HS-5 (cell line): ENCODE measurements at regions not wholly inside any gene's neighbourhood (a gene's known extent, or its start where the extent isn't known, plus 50 kb on each side); places are given as distances from the start of the nearest gene placed in this dataset.

Experiments used
- DNase-seq: peaks from one replicate; pipeline ENCODE4 v3.0.0-alpha.2; 2012; ENCODE audit warnings: low read depth

GRCh38 chr12:24557738-24558137 lies 391.2 kb downstream of the BCAT1 start:
- no peak for DNase-seq

- DNase-seq = no peak
These were observed 393.2 kb downstream of the BCAT1 start for GRCh38 chr12:24555730-24556129.

- no peak for DNase-seq
These were observed 394.1 kb downstream of the BCAT1 start for GRCh38 chr12:24554612-24555295.

GRCh38 chr12:24553259-24553658 lies 395.6 kb downstream of the BCAT1 start:
- no peak for DNase-seq

GRCh38 chr12:24551163-24551786 lies 397.6 kb downstream of the BCAT1 start:
- no peak for DNase-seq

GRCh38 chr12:24550609-24551008 lies 398.3 kb downstream of the BCAT1 start:
- DNase-seq = no peak

GRCh38 chr12:24546661-24547060 lies 402.2 kb downstream of the BCAT1 start:
- no peak for DNase-seq

GRCh38 chr12:24546084-24546483 lies 402.8 kb downstream of the BCAT1 start:
- no peak for DNase-seq

- no peak for DNase-seq
These were observed 404.5 kb downstream of the BCAT1 start for GRCh38 chr12:24544368-24544767.

GRCh38 chr12:24541193-24541871 lies 407.6 kb downstream of the BCAT1 start:
- DNase-seq = no peak

- no peak for DNase-seq
These were observed 409.3 kb downstream of the BCAT1 start for GRCh38 chr12:24539646-24540045.

- DNase-seq = no peak
These were observed 411.6 kb downstream of the BCAT1 start for GRCh38 chr12:24537083-24537860.

- DNase-seq = no peak
These were observed 413.4 kb downstream of the BCAT1 start for GRCh38 chr12:24535334-24536069.

GRCh38 chr12:24534622-24535021 lies 414.3 kb downstream of the BCAT1 start:
- no peak for DNase-seq

- no peak for DNase-seq
These were observed 415.1 kb downstream of the BCAT1 start for GRCh38 chr12:24533716-24534352.

GRCh38 chr12:24530689-24531088 lies 418.2 kb downstream of the BCAT1 start:
- DNase-seq = no peak

GRCh38 chr12:24527102-24527501 lies 421.8 kb downstream of the BCAT1 start:
- DNase-seq = no peak

- DNase-seq = no peak
These were observed 426.2 kb downstream of the BCAT1 start for GRCh38 chr12:24522736-24523135.

GRCh38 chr12:24519759-24520158 lies 429.1 kb downstream of the BCAT1 start:
- no peak for DNase-seq

GRCh38 chr12:24517000-24517399 lies 431.9 kb downstream of the BCAT1 start:
- DNase-seq = no peak

GRCh38 chr12:24510581-24511125 lies 438.2 kb downstream of the BCAT1 start:
- no peak for DNase-seq
